Activated CD8-positive, alpha-beta memory T cell treated with anti-CD3 and anti-CD28 coated beads, Interleukin-2, amount 50 U/mL, for 24 hours (primary cell): ENCODE measurements at regions not wholly inside any gene's neighbourhood (a gene's known extent, or its start where the extent isn't known, plus 50 kb on each side); places are given as distances from the start of the nearest gene placed in this dataset.

Experiments used
- DNase-seq: peaks from one replicate; pipeline ENCODE4 v3.0.0-alpha.2; 2020; ENCODE audit errors: extremely low read depth

DNA sequence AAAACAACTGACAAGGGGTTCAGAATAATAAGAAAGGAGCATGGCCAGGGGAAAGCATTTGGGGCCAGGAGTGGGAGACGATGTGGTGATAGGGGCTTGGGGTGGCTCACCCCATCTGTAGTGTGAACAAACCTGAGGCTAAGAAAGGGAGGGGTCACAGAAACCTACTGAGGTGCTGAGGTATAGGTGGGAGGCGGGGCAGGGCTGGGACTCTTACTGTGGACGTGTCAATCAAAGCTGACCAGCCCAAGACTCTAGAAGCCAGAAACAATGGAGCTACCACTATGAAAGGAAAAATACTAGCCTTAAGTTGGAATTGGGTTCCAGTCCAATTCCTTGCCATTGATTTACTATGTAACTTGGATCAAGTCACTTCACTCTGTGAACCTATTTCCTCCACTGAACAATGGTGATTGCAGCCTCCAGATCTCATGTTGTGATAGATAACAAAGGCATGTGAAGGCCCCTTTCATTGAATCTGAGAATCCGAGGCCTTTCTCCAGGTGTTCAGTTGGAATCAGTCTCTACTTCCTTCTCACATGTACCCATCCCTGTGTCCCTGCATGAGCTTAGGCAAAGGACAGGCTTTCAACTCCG, 260.9 kb upstream of the HES1 start:
- DNase-seq = no peak

DNA sequence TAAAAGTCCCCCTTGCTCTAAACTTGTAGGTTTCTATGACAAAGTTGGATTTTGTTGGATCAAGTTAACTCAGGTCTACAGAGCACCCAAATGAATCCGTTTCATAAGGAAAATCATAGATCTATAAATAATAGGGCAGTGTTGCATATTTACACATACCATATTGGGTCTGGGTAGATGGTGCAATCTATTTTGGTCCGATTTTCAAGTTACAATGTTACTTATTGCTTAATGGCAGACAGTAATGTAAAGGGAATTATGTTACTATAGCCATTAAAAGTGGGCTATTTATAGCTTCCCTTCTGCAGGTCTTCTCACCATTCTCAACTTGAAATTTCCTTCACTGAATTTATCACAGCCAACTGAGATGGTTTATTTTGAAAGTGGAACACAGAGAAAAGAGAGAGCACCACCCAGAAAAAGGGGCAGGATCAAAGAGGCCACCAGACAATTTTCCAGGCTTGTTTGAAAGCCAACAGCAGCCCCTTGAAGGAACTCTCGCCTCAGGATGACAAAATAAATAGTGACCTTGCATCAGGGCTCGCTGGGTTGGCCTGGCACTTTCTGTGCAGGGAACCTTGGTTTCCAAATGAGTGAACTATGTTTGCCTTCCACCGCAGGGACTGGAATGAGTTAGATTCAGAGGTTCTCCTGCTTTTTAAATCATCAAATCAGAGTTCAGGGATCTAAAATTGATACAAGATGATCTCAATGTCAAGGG, 260.2 kb upstream of the HES1 start:
- no peak for DNase-seq

GRCh38 chr3:193879099-193879863, 256.7 kb upstream of the HES1 start:
- DNase-seq = no peak

GRCh38 chr3:193879864-193880242, 256.1 kb upstream of the HES1 start:
- no peak for DNase-seq

GRCh38 chr3:193882091-193882490, 253.9 kb upstream of the HES1 start:
- no peak for DNase-seq

DNA sequence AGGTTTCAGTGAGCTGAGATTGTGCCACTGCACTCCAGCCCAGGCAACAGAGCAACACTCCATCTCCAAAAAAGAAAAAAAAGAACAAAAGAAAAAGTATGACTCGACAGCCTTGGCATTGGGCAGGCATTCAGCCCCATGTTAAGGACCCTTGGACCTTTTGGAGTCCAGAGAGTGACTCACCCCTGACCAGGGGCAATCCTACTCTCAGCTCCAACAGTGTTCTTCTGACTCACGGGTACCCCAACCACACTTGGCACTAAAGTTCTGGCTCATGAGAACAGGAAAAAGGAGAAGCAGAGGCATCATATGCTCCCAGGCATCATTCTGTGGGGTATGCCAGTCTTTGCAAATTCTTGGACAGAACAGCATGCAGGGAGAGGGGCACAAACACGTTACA, 252.4 kb upstream of the HES1 start:
- DNase-seq = no peak

- no peak for DNase-seq
Measured at GRCh38 chr3:193884027-193884426, 251.9 kb upstream of the HES1 start.

DNA sequence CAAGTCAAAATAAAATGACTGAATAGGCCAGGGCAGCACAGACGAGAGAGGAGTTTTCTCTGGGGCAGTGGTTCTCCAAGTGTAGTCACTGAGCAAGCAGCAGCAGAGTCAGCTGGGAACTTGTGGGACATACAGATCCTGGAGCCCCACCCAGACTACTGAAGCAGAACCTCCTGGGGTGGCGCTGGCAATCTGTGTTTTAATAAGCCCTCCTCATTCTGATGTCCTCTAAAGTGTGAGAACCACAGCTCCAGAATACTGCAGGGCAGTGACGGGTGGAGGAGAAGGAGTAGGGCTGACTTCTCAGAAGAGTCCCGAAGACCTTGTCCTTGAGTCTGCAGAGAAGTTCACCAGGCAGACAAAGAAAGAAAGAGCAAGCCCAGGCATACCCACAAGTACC, 251.3 kb upstream of the HES1 start:
- DNase-seq = no peak

- no peak for DNase-seq
Measured at GRCh38 chr3:193885832-193886231, 250.1 kb upstream of the HES1 start.

GRCh38 chr3:193890016-193890897, 245.7 kb upstream of the HES1 start:
- no peak for DNase-seq

- DNase-seq = no peak
Measured at GRCh38 chr3:193894121-193894863, 241.7 kb upstream of the HES1 start.

DNA sequence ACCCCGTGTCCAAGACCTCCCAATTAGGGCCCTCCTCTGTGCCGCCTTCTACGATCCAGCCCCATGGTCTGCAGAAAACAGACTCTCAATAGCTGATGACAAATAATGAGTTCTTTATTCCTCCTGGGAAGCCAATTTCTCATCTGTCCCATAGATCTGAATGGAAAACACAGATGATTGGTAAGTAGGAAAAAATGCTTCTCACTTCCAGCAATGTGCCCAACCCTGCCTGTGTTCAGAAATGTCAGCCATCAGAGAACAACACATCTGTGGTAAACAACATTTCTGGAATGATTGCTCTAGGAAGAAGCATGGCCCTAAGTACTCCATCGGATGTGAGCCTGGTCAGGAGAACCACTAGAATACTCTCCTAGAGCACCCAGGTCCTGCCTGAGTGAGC, 240.5 kb upstream of the HES1 start:
- DNase-seq = no peak

- DNase-seq = no peak
Measured at GRCh38 chr3:193896419-193896818, 239.5 kb upstream of the HES1 start.

DNA sequence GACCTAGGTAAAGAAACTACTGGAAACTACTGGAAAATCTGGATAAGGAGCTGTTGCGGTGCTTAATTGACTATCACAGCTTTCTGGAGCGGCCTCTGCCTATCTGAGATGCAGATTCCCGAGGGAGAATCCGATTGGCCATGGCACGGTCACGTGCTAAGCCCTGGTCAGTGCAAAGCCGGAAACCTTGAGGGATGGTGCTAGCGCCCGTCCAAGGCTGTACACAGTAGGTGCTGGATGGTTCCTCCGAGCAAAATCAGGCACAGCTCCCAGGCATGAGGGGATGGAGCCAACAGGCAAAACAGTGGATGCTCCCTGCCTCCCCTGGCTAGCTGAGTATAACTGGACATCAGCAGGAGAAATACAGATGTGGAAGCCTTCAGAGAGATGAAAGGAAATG, 238.7 kb upstream of the HES1 start:
- DNase-seq = no peak

- DNase-seq = no peak
Measured at GRCh38 chr3:193897731-193898180, 238.2 kb upstream of the HES1 start.

- no peak for DNase-seq
Measured at GRCh38 chr3:193899001-193899400, 236.9 kb upstream of the HES1 start.

DNA sequence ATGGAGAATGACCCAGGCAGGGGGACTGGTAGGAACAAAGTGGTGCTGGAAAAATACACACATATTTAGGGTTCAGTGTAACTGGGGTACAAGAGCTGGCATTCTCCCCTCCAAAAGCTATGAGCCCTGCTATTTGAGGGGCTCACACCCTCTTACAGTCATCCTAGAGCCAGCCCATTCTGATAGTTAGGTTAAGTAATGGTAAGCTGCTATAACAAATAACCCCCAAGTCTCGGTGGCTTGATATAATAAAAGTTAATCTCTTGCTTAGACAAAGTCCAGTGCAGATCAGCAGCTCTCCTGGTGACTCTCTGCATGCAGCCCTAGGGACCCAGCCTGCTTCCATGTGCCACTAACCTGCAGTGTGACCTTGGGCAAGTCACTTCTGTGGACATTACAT, 234.9 kb upstream of the HES1 start:
- no peak for DNase-seq

- DNase-seq = no peak
Measured at GRCh38 chr3:193902607-193903511, 233.1 kb upstream of the HES1 start.

- no peak for DNase-seq
Measured at GRCh38 chr3:193903512-193903817, 232.5 kb upstream of the HES1 start.

DNA sequence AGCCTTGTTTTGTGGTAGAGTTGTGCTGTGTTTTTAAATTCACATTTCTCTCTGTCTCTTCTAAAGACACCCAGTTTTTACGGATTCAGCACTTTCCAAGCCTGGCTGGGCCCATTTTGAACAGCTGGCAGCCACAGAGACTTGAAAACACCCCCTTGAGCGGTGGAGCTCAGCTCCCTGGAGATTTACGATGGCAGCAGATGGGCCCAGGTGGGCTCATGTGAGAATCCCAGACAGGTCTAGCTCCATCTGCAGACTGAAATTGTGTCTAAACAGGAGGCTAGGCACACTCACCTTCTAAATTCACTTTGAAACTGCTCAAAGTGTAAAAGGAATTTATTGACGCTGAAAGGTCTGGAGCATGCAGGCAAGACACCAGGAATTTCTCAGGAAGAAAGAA, 232.0 kb upstream of the HES1 start:
- no peak for DNase-seq
